Kidney (tissue), 13 donors: ENCODE measurements at regions not wholly inside any gene's neighbourhood (a gene's known extent, or its start where the extent isn't known, plus 50 kb on each side); places are given as distances from the start of the nearest gene placed in this dataset.

Experiments used
- DNase-seq, 5 donors: peaks; one replicate each; pipeline ENCODE4 v3.0.0-alpha.2; 2013 to 2020
- FAIRE-seq: peaks from 2 replicates; lab custom pipeline; 2012; peaks lifted over from hg19 to GRCh38; lab: Jason Lieb, UNC
- H3K27ac ChIP-seq, 2 donors: one replicate each; pipeline ENCODE4 v1.7.0; 2013; ENCODE audit warnings: low read depth in 2 of 2, low read length in 2 of 2, inconsistent platforms in 1 of 2
- H3K27me3 ChIP-seq: one replicate; pipeline ENCODE4 v1.7.1; 2013; ENCODE audit warnings: low read length, inconsistent platforms; ENCODE audit not compliant: control insufficient read depth, insufficient read depth
- H3K36me3 ChIP-seq, 3 donors: one replicate each; pipeline versions ENCODE4 v1.7.0 to v1.7.1; 2013; ENCODE audit warnings: low read length in 3 of 3, control low read depth in 1 of 3, inconsistent platforms in 1 of 3; ENCODE audit not compliant: insufficient read depth in 3 of 3, control insufficient read depth in 2 of 3
- H3K4me1 ChIP-seq, 3 donors: one replicate each; pipeline versions ENCODE4 v1.7.0 to v1.7.1; 2013; ENCODE audit warnings: low read length in 3 of 3, inconsistent platforms in 1 of 3, low read depth in 1 of 3; ENCODE audit not compliant: control insufficient read depth in 2 of 3, insufficient read depth in 2 of 3
- H3K4me3 ChIP-seq, 3 donors: one replicate each; pipeline versions ENCODE4 v1.7.0 to v1.8.1; 2013; ENCODE audit warnings: low read length in 3 of 3, control low read depth in 1 of 3, inconsistent platforms in 1 of 3
- H3K9ac ChIP-seq, 3 donors: one replicate each; pipeline versions ENCODE4 v1.7.0 to v1.7.1; 2013; ENCODE audit warnings: low read length in 3 of 3, control low read depth in 1 of 3, inconsistent platforms in 1 of 3
- H3K9me3 ChIP-seq, 3 donors: one replicate each; pipeline versions ENCODE4 v1.7.0 to v1.7.1; 2013; ENCODE audit warnings: low read length in 3 of 3, control low read depth in 1 of 3, inconsistent platforms in 1 of 3; ENCODE audit not compliant: control insufficient read depth in 2 of 3, insufficient read depth in 1 of 3
- CTCF ChIP-seq: IDR thresholded peaks from 3 replicates; pipeline ENCODE4 v1.5.1; 2012; ENCODE audit warnings: mild to moderate bottlenecking, moderate library complexity, borderline replicate concordance; ENCODE audit not compliant: insufficient read depth; ENCODE audit errors: extremely low read depth
- intact Hi-C: fragments of 100-400 bp; cut with DNase I; formaldehyde crosslinking; loops from one replicate; pipeline ENCODE4 v1.11.1; 2022
- donor health status: control.
- donor health status: control.
- donor health status: control.
- donor health status: control.
- donor health status: control.
- donor health status: DM: yes; HTN: yes; CAD: no.
- donor health status: Normal renal cell carcinoma (clear cell type).

- Histone ChIP-seq H3K27me3 (no peaks in the 10 kb centered on the region), H3K9me3 (no peaks in the 10 kb centered on the region), H3K4me1 (no peaks in the 10 kb centered on the region), H3K4me3 (no peak overlapping the region), H3K27ac (no peak overlapping the region), H3K9ac (no peak overlapping the region), H3K36me3 (no peaks in the 10 kb centered on the region)
- DNase-seq: no peak
- TF ChIP-seq CTCF: no peak
- intact Hi-C loops: no loop called here
- FAIRE-seq: no peak
Measured at GRCh38 chr18:78689606-78690005, 290.0 kb upstream of the SALL3 start.

DNA sequence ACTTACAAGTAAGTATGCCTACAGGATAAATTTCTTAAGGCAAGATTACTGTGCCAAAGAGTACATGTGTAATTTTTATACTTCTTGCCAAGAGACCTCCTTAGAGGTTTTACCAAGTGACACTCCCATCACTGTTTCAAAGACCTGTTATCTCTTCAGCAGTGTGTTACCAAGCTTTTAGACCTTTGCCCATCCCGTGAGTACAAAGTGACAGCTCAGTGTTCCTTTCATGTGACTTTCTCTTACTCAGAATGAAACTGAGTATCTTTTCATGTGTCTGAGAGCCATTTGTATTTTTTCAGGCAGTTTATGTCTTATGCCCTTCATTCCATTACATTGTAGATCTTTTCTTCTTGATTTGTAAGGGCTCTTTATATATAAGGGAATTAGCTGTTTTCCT is 287.5 kb upstream of the SALL3 start:
- FAIRE-seq (no peak), DNase-seq (no peak)
- intact Hi-C loops: no loop called here
- no peaks in the 10 kb centered on the region for H3K36me3 ChIP-seq
- no peaks in the 10 kb centered on the region for H3K4me1 ChIP-seq
- H3K27ac ChIP-seq: no peak overlapping the region
- TF ChIP-seq CTCF: no peak
- no peak overlapping the region for H3K9ac ChIP-seq
- H3K4me3 ChIP-seq: no peak overlapping the region
- no peaks in the 10 kb centered on the region for H3K9me3 ChIP-seq
- H3K27me3 ChIP-seq: no peaks in the 10 kb centered on the region

GRCh38 chr18:78693429-78693828 is 286.2 kb upstream of the SALL3 start:
- no peaks in the 10 kb centered on the region for H3K36me3 ChIP-seq
- intact Hi-C loops: no loop called here
- FAIRE-seq (no peak), DNase-seq (no peak)
- H3K4me3 ChIP-seq: no peak overlapping the region
- H3K27me3 ChIP-seq: no peaks in the 10 kb centered on the region
- no peaks in the 10 kb centered on the region for H3K4me1 ChIP-seq
- no peak overlapping the region for H3K9ac ChIP-seq
- no peak overlapping the region for H3K27ac ChIP-seq
- no peak for TF ChIP-seq CTCF
- no peaks in the 10 kb centered on the region for H3K9me3 ChIP-seq
